ENCODE measurements at regions not wholly inside any gene's neighbourhood (a gene's known extent, or its start where the extent isn't known, plus 50 kb on each side); places are given as distances from the start of the nearest gene placed in this dataset.

- CTCF ChIA-PET = no interaction called here
- TF ChIP-seq CTCF (IDR thresholded peaks at IDR 0.05; ENCODE audit: unreplicated experiment) = no peak
- H3K4me3 Mint-ChIP-seq (ENCODE audit: unreplicated experiment) = no peak overlapping the region
- intact Hi-C loops (cut with micrococcal nuclease) = no loop called here
- H3K36me3 Mint-ChIP-seq (ENCODE audit: insufficient read depth, unreplicated experiment) = no peaks in the 10 kb centered on the region
- H3K27ac Mint-ChIP-seq (ENCODE audit: low read depth, unreplicated experiment) = no peak overlapping the region
- H3K4me1 Mint-ChIP-seq (ENCODE audit: insufficient read depth, unreplicated experiment) = peaks cover 12% of the 10 kb centered on the region
- H3K9me3 Mint-ChIP-seq (ENCODE audit: unreplicated experiment) = no peaks in the 10 kb centered on the region
- no TSS peak for BruUV-seq (replicated peaks)
- POLR2A ChIA-PET = no interaction called here
- DNase-seq (ENCODE audit: unreplicated experiment) = no peak
- H3K27me3 Mint-ChIP-seq (ENCODE audit: insufficient read depth, unreplicated experiment) = peaks cover 83% of the 10 kb centered on the region
Observed at GRCh38 chr12:63404611-63405010, 253.6 kb upstream of the AVPR1A start.

GRCh38 chr12:63403256-63403655, 252.3 kb upstream of the AVPR1A start:
- no peaks in the 10 kb centered on the region for H3K36me3 Mint-ChIP-seq (ENCODE audit: insufficient read depth, unreplicated experiment)
- H3K9me3 Mint-ChIP-seq (ENCODE audit: unreplicated experiment) = peaks cover 8% of the 10 kb centered on the region
- peaks cover 12% of the 10 kb centered on the region for H3K4me1 Mint-ChIP-seq (ENCODE audit: insufficient read depth, unreplicated experiment)
- TF ChIP-seq CTCF (IDR thresholded peaks at IDR 0.05; ENCODE audit: unreplicated experiment) = no peak
- H3K27ac Mint-ChIP-seq (ENCODE audit: low read depth, unreplicated experiment) = no peak overlapping the region
- no peak for DNase-seq (ENCODE audit: unreplicated experiment)
- H3K27me3 Mint-ChIP-seq (ENCODE audit: insufficient read depth, unreplicated experiment) = peaks cover 75% of the 10 kb centered on the region
- POLR2A ChIA-PET = no interaction called here
- CTCF ChIA-PET = interaction anchor here (1.1 kb wide), 1 partner anchor 17 kb away, joined by 3 read pairs; no protein-coding TSS in a partner anchor
- no TSS peak for BruUV-seq (replicated peaks)
- no peak overlapping the region for H3K4me3 Mint-ChIP-seq (ENCODE audit: unreplicated experiment)
- intact Hi-C loops (cut with micrococcal nuclease) = no loop called here

DNA sequence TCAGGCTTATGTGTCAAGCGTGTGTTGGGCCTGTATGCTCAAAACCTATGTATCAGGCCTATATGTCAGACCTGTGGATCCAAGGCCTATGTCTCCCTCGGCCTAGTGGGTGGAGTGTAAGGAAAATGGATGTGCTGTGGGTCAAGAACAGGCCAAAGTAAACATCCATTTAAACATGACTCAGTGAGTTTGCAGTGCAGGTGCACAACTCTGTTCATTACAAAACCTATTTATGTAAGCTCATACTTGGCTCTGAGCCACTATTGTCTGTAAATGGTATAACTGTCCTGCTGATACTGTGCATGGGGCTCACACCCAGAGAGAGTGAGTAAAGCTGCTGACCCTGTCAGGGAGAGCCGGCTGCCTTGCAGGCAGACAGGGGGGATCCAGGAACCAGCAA, 249.7 kb upstream of the AVPR1A start:
- H3K36me3 Mint-ChIP-seq (ENCODE audit: insufficient read depth, unreplicated experiment) = no peaks in the 10 kb centered on the region
- H3K4me1 Mint-ChIP-seq (ENCODE audit: insufficient read depth, unreplicated experiment) = peaks cover 12% of the 10 kb centered on the region
- no peak overlapping the region for H3K4me3 Mint-ChIP-seq (ENCODE audit: unreplicated experiment)
- intact Hi-C loops (cut with micrococcal nuclease) = no loop called here
- no peak overlapping the region for H3K27ac Mint-ChIP-seq (ENCODE audit: low read depth, unreplicated experiment)
- peak; percentile 94 for DNase-seq (ENCODE audit: unreplicated experiment)
- H3K27me3 Mint-ChIP-seq (ENCODE audit: insufficient read depth, unreplicated experiment) = peaks cover 55% of the 10 kb centered on the region
- BruUV-seq (replicated peaks) = no TSS peak
- TF ChIP-seq CTCF (IDR thresholded peaks at IDR 0.05; ENCODE audit: unreplicated experiment) = no peak
- ChIA-PET POLR2A (no interaction called here), CTCF (interaction anchor here (0.7 to 1.0 kb wide), 2 partner anchors 12 to 367 kb away, joined by 3 to 4 read pairs; no protein-coding TSS in a partner anchor)
- peaks cover 8% of the 10 kb centered on the region for H3K9me3 Mint-ChIP-seq (ENCODE audit: unreplicated experiment)

GRCh38 chr12:63400318-63400717, 249.3 kb upstream of the AVPR1A start:
- DNase-seq (ENCODE audit: unreplicated experiment) = no peak
- intact Hi-C loops (cut with micrococcal nuclease) = no loop called here
- POLR2A ChIA-PET = no interaction called here
- TF ChIP-seq CTCF (IDR thresholded peaks at IDR 0.05; ENCODE audit: unreplicated experiment) = no peak
- CTCF ChIA-PET = interaction anchor here (1.0 kb wide), 1 partner anchor 12 kb away, joined by 4 read pairs; no protein-coding TSS in a partner anchor
- Mint-ChIP-seq H3K27ac (ENCODE audit: low read depth, unreplicated experiment) (no peak overlapping the region), H3K4me1 (ENCODE audit: insufficient read depth, unreplicated experiment) (peaks cover 12% of the 10 kb centered on the region), H3K4me3 (ENCODE audit: unreplicated experiment) (no peak overlapping the region), H3K27me3 (ENCODE audit: insufficient read depth, unreplicated experiment) (peaks cover 55% of the 10 kb centered on the region), H3K9me3 (ENCODE audit: unreplicated experiment) (peaks cover 8% of the 10 kb centered on the region), H3K36me3 (ENCODE audit: insufficient read depth, unreplicated experiment) (no peaks in the 10 kb centered on the region)
- no TSS peak for BruUV-seq (replicated peaks)

Data from MCF 10A (cell line).